SK-N-MC (cell line): ENCODE measurements at regions not wholly inside any gene's neighbourhood (a gene's known extent, or its start where the extent isn't known, plus 50 kb on each side); places are given as distances from the start of the nearest gene placed in this dataset.

Source experiments
- EZH2 ChIP-seq: fragments of 200-600 bp; sonication (generic); IDR thresholded peaks from one replicate; pipeline ENCODE4 v1.6.1; 2017; ENCODE audit warnings: antibody characterized with exemption
- POLR2AphosphoS5 ChIP-seq: IDR thresholded peaks from 2 replicates; pipeline ENCODE4 v1.6.1; 2012; ENCODE audit warnings: mild to moderate bottlenecking, low read depth, low read length, borderline replicate concordance

- TF ChIP-seq POLR2AphosphoS5 (no peak), EZH2 (no peak)
These were observed 486.7 kb downstream of the EIPR1 start for GRCh38 chr2:2890901-2891300.
